HL-60 (cell line): ENCODE measurements at regions not wholly inside any gene's neighbourhood (a gene's known extent, or its start where the extent isn't known, plus 50 kb on each side); places are given as distances from the start of the nearest gene placed in this dataset.

Source experiments
- DNase-seq, 2 experiments: peaks; one replicate each; pipeline ENCODE4 v3.0.0-alpha.2; 2010 to 2020; ENCODE audit warnings: low read depth in 1 of 2, low spot score in 1 of 2
- H3K27ac ChIP-seq: fragments of 250-450 bp; sonication (Bioruptor Pico); replicated peaks from 2 replicates; pipeline ENCODE4 v1.5.1; 2020; ENCODE audit warnings: mild to moderate bottlenecking, moderate library complexity
- H3K27me3 ChIP-seq: fragments of 250-450 bp; sonication (Bioruptor Pico); 2 replicates; pipeline ENCODE4 v1.5.1; 2021; ENCODE audit warnings: mild to moderate bottlenecking, moderate library complexity; ENCODE audit not compliant: insufficient read depth, poor library complexity, severe bottlenecking
- H3K4me3 ChIP-seq: replicated peaks from 2 replicates; pipeline ENCODE4 v1.5.1; 2011; ENCODE audit warnings: mild to moderate bottlenecking, control low read depth, low read length; ENCODE audit not compliant: insufficient read depth
- GABPA ChIP-seq: IDR thresholded peaks from 2 replicates; pipeline ENCODE4 v1.6.1; 2012; ENCODE audit warnings: low read depth
- POLR2AphosphoS5 ChIP-seq: IDR thresholded peaks from 2 replicates; pipeline ENCODE4 v1.6.1; 2012; ENCODE audit warnings: low read depth
- SPI1 ChIP-seq: IDR thresholded peaks from 2 replicates; pipeline ENCODE4 v1.6.1; 2012; ENCODE audit warnings: low read depth, mild to moderate bottlenecking, borderline replicate concordance
- TF ChIP-seq, protein P1 (sequence below): IDR thresholded peaks from one replicate; pipeline ENCODE4 v1.5.1; 2011; ENCODE audit warnings: low read length, control low read depth, inconsistent platforms; ENCODE audit not compliant: insufficient read depth
- TF ChIP-seq, protein P2 (sequence below): IDR thresholded peaks from 2 replicates; pipeline ENCODE4 v1.6.1; 2012; ENCODE audit warnings: low read depth; ENCODE audit not compliant: insufficient replicate concordance

DNA sequence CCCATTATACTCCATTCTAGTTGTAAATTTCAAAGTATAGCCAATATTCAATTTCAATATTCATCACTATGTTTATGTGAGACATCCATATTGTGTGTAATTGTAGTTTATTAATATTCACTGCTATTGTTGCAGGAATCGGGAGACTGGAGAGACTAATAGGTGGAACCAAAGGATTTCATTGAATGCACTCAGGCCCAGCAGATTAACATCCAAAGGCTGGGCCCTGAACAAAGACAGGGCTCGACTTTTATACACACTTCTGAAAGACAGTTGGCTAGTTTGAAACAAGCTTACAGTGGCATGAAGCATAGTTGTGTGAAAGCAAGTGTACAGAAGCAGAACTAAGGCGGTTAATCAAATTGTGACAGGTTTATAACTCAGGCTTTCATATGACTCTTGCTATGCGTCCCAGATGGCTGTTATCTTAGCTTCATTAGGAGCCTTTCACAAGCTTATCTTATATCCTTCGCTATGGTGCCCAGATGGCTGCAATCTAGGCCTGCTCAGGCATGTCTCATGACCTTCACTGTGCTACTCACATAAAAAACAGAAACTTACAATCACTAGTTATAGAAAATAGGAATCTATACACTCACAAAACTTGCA, 1038.8 kb upstream of the EPHA6 start:
- H3K4me3 ChIP-seq: no peak overlapping the region
- no peak for DNase-seq
- TF ChIP-seq, protein P1, sequence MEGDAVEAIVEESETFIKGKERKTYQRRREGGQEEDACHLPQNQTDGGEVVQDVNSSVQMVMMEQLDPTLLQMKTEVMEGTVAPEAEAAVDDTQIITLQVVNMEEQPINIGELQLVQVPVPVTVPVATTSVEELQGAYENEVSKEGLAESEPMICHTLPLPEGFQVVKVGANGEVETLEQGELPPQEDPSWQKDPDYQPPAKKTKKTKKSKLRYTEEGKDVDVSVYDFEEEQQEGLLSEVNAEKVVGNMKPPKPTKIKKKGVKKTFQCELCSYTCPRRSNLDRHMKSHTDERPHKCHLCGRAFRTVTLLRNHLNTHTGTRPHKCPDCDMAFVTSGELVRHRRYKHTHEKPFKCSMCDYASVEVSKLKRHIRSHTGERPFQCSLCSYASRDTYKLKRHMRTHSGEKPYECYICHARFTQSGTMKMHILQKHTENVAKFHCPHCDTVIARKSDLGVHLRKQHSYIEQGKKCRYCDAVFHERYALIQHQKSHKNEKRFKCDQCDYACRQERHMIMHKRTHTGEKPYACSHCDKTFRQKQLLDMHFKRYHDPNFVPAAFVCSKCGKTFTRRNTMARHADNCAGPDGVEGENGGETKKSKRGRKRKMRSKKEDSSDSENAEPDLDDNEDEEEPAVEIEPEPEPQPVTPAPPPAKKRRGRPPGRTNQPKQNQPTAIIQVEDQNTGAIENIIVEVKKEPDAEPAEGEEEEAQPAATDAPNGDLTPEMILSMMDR: no peak
- no peak for TF ChIP-seq SPI1
- TF ChIP-seq, protein P2, sequence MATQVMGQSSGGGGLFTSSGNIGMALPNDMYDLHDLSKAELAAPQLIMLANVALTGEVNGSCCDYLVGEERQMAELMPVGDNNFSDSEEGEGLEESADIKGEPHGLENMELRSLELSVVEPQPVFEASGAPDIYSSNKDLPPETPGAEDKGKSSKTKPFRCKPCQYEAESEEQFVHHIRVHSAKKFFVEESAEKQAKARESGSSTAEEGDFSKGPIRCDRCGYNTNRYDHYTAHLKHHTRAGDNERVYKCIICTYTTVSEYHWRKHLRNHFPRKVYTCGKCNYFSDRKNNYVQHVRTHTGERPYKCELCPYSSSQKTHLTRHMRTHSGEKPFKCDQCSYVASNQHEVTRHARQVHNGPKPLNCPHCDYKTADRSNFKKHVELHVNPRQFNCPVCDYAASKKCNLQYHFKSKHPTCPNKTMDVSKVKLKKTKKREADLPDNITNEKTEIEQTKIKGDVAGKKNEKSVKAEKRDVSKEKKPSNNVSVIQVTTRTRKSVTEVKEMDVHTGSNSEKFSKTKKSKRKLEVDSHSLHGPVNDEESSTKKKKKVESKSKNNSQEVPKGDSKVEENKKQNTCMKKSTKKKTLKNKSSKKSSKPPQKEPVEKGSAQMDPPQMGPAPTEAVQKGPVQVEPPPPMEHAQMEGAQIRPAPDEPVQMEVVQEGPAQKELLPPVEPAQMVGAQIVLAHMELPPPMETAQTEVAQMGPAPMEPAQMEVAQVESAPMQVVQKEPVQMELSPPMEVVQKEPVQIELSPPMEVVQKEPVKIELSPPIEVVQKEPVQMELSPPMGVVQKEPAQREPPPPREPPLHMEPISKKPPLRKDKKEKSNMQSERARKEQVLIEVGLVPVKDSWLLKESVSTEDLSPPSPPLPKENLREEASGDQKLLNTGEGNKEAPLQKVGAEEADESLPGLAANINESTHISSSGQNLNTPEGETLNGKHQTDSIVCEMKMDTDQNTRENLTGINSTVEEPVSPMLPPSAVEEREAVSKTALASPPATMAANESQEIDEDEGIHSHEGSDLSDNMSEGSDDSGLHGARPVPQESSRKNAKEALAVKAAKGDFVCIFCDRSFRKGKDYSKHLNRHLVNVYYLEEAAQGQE: no peak
- TF ChIP-seq GABPA: no peak
- TF ChIP-seq POLR2AphosphoS5: no peak
- H3K27ac ChIP-seq: no peak overlapping the region
- H3K27me3 ChIP-seq: no peaks in the 10 kb centered on the region

DNA sequence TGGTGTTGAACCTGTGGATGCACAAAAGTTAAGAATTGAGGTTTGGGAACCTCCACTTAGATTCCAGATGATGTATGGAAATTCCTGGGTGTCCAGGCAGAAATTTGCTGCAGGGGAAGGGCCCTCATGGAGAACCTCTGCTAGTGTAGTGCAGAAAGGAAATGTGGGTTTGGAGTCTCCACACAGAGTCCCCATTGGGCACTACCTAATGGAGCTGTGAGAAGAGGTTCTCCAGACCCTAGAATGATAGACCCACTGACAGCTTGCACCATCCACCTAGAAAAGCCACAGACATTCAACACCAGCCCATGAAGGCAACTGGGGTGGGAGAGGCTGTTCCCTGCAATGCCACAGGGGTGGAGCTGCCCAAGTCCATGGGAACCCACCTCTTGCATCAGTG, 1032.8 kb upstream of the EPHA6 start:
- DNase-seq: no peak
- TF ChIP-seq POLR2AphosphoS5: no peak
- H3K27me3 ChIP-seq: no peaks in the 10 kb centered on the region
- no peak overlapping the region for H3K4me3 ChIP-seq
- H3K27ac ChIP-seq: no peak overlapping the region

DNA sequence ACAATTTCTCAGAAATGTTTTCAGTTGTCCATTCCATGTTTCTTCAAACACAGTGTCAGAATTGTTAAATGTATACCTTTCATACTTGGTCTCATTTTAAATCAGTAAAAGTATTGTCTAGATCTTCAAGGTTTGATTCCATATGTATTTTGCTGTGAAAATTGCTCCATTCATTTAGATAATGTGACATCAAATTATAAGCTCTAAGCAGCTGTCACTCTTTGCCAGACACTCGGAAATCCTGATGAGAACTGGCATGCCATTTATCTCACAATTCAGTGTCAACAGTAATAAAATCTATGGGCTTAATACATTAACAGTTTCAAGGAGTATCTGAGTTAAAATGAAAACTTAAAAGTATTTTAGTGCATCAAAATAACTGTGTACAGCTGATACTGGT, 1025.3 kb upstream of the EPHA6 start:
- H3K27ac ChIP-seq: no peak overlapping the region
- no peaks in the 10 kb centered on the region for H3K27me3 ChIP-seq
- TF ChIP-seq SPI1 (no peak), POLR2AphosphoS5 (no peak), GABPA (no peak)
- TF ChIP-seq, protein P1: no peak
- TF ChIP-seq, protein P2: no peak
- H3K4me3 ChIP-seq: no peak overlapping the region
- no peak for DNase-seq

DNA sequence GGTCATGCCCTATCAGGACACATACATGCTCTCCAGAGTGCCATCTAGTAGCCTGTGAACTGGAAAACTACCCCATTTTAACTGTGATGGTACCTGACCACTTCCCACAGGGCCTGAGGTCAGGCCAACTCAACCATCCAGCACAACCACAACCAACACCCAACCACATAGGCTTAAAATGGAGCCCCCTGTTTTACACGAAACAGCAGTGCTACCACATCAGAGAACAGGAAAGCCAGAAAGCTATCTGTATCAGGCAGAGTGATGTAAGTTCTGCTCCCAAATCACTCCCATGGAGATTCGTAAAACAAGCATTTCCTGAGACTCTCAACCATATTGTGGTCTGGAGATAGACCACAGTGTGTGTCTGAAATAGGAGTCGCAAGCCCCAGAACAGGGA, 1017.3 kb upstream of the EPHA6 start:
- no peak for DNase-seq
- H3K27me3 ChIP-seq: no peaks in the 10 kb centered on the region
- no peak overlapping the region for H3K4me3 ChIP-seq
- H3K27ac ChIP-seq: no peak overlapping the region
- TF ChIP-seq GABPA (no peak), SPI1 (no peak)
- TF ChIP-seq, protein P1: no peak
